GM18505 (cell line): ENCODE measurements at regions not wholly inside any gene's neighbourhood (a gene's known extent, or its start where the extent isn't known, plus 50 kb on each side); places are given as distances from the start of the nearest gene placed in this dataset.

Experiments used
- ATAC-seq: cut with Tn5 transposase; IDR thresholded peaks from one replicate; pipeline ENCODE4 v1.9.1; 2021; ENCODE audit not compliant: unreplicated experiment
- POLR2A ChIP-seq: IDR thresholded peaks from 4 replicates; pipeline ENCODE4 v1.6.1; 2011; ENCODE audit warnings: borderline replicate concordance; ENCODE audit not compliant: insufficient read depth, insufficient read length; ENCODE audit errors: extremely low read depth

GRCh38 chr5:97628807-97629206 is 445.8 kb upstream of the RIOK2 start:
- no peak for ATAC-seq
- no peak for TF ChIP-seq POLR2A

GRCh38 chr5:97629276-97629675 is 446.2 kb upstream of the RIOK2 start:
- no peak for ATAC-seq
- TF ChIP-seq POLR2A, result no peak

- no peak for ATAC-seq
- no peak for TF ChIP-seq POLR2A
These were observed 452.5 kb upstream of the RIOK2 start for GRCh38 chr5:97635553-97635952.

- no peak for TF ChIP-seq POLR2A
- ATAC-seq, result no peak
These were observed 453.7 kb upstream of the RIOK2 start for GRCh38 chr5:97636766-97637165.

GRCh38 chr5:97641081-97641480 is 458.0 kb upstream of the RIOK2 start:
- no peak for ATAC-seq
- TF ChIP-seq POLR2A, result no peak

GRCh38 chr5:97644206-97644605 is 461.2 kb upstream of the RIOK2 start:
- ATAC-seq, result no peak
- TF ChIP-seq POLR2A, result no peak

- TF ChIP-seq POLR2A, result no peak
- no peak for ATAC-seq
These were observed 461.8 kb upstream of the RIOK2 start for GRCh38 chr5:97644896-97645295.

GRCh38 chr5:97657239-97657638 is 474.2 kb upstream of the RIOK2 start:
- no peak for ATAC-seq
- TF ChIP-seq POLR2A, result no peak

- ATAC-seq, result no peak
- no peak for TF ChIP-seq POLR2A
These were observed 475.3 kb upstream of the RIOK2 start for GRCh38 chr5:97658116-97658900.

- no peak for ATAC-seq
- no peak for TF ChIP-seq POLR2A
These were observed 483.7 kb upstream of the RIOK2 start for GRCh38 chr5:97666783-97667182.

- TF ChIP-seq POLR2A, result no peak
- no peak for ATAC-seq
These were observed 487.4 kb upstream of the RIOK2 start for GRCh38 chr5:97670447-97670846.

GRCh38 chr5:97676608-97677007 is 493.6 kb upstream of the RIOK2 start:
- no peak for TF ChIP-seq POLR2A
- ATAC-seq, result no peak

GRCh38 chr5:97694091-97694490 is 511.0 kb upstream of the RIOK2 start:
- TF ChIP-seq POLR2A, result no peak
- no peak for ATAC-seq

GRCh38 chr5:97714424-97714823 is 531.4 kb upstream of the RIOK2 start:
- no peak for TF ChIP-seq POLR2A
- ATAC-seq, result no peak

GRCh38 chr5:97726106-97726505 is 543.1 kb upstream of the RIOK2 start:
- ATAC-seq, result no peak
- no peak for TF ChIP-seq POLR2A
